ENCODE measurements at regions not wholly inside any gene's neighbourhood (a gene's known extent, or its start where the extent isn't known, plus 50 kb on each side); places are given as distances from the start of the nearest gene placed in this dataset.

GRCh38 chr1:224061436-224061835 lies 52.5 kb upstream of the FBXO28 start:
- TF ChIP-seq, protein P1, sequence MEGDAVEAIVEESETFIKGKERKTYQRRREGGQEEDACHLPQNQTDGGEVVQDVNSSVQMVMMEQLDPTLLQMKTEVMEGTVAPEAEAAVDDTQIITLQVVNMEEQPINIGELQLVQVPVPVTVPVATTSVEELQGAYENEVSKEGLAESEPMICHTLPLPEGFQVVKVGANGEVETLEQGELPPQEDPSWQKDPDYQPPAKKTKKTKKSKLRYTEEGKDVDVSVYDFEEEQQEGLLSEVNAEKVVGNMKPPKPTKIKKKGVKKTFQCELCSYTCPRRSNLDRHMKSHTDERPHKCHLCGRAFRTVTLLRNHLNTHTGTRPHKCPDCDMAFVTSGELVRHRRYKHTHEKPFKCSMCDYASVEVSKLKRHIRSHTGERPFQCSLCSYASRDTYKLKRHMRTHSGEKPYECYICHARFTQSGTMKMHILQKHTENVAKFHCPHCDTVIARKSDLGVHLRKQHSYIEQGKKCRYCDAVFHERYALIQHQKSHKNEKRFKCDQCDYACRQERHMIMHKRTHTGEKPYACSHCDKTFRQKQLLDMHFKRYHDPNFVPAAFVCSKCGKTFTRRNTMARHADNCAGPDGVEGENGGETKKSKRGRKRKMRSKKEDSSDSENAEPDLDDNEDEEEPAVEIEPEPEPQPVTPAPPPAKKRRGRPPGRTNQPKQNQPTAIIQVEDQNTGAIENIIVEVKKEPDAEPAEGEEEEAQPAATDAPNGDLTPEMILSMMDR (conservative IDR thresholded peaks at IDR 0.05; ENCODE audit: low read depth, low read length) = no peak
- DNase-seq (ENCODE audit: low read depth) = no peak
- H3K4me3 ChIP-seq (ENCODE audit: low read length) = no peak overlapping the region

GRCh38 chr1:224059897-224060427 lies 53.9 kb upstream of the FBXO28 start:
- TF ChIP-seq, protein P1 (conservative IDR thresholded peaks at IDR 0.05; ENCODE audit: low read depth, low read length) = no peak
- DNase-seq (ENCODE audit: low read depth) = no peak
- H3K4me3 ChIP-seq (ENCODE audit: low read length) = no peak overlapping the region

GRCh38 chr1:224058303-224058702 lies 55.6 kb upstream of the FBXO28 start:
- H3K4me3 ChIP-seq (ENCODE audit: low read length) = no peak overlapping the region

DNA sequence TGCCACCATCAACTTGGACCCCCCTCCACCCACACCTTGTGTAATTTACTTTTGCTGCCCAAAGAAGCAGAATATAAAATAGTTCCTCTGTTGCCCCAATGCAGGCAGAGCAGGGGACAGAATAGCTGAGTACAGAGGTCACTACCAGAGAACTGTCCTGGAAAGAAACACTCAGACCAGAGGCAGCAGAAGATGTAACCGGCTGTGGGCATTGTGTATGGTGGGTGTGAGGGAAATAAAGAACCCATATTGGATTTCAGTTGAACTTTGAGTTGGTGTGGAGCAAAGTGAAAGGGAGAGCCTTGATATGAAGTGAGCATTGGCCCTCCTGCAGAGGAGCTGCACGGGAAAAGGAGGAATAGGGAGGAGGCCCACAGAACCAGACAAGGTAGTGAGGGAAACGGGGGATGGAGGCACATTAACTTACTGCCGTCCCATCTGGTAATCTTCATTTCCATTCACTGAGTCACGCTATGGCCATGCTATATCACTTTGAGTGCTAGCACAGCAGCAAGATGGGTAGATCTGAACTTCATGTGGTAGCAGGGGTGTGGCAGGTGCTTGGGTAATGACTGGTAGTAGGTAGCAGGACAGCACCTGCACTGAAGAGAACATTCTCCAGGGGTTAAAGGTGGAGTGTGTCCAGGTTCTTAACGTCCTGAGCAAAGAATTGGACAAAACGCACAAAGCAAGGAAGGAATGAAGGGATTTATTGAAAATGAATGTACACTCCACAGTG lies 56.3 kb upstream of the FBXO28 start:
- DNase-seq (ENCODE audit: low read depth) = no peak
- TF ChIP-seq, protein P1 (conservative IDR thresholded peaks at IDR 0.05; ENCODE audit: low read depth, low read length) = no peak
- no peak overlapping the region for H3K4me3 ChIP-seq (ENCODE audit: low read length)

More at GRCh38 chr1:224058303-224058702, 55.6 kb upstream of the FBXO28 start:
- DNase-seq (ENCODE audit: low read depth) = no peak
- TF ChIP-seq, protein P1 (conservative IDR thresholded peaks at IDR 0.05; ENCODE audit: low read depth, low read length) = no peak

- TF ChIP-seq, protein P1 (conservative IDR thresholded peaks at IDR 0.05; ENCODE audit: low read depth, low read length) = no peak
- no peak overlapping the region for H3K4me3 ChIP-seq (ENCODE audit: low read length)
- no peak for DNase-seq (ENCODE audit: low read depth)
These were observed 59.3 kb upstream of the FBXO28 start for GRCh38 chr1:224054611-224055010.

DNA sequence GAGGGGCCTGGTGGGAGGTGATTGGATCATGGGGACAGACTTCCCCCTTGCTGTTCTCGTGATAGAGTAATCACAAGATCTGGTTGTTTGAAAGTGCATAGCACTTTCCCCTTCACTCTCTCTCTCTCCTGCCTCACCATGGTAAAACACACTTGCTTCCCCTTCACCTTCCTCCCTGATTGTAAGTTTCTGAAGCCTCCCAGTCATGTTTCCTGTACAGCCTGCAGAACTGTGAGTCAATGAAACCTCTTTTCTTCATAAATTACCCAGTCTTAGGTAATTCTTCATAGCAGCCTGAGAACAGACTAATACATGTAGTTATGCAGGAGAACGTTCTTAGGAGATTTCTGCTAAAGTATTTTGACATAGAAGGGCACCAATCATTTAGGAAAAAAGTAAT lies 59.9 kb upstream of the FBXO28 start:
- no peak overlapping the region for H3K4me3 ChIP-seq (ENCODE audit: low read length)
- TF ChIP-seq, protein P1 (conservative IDR thresholded peaks at IDR 0.05; ENCODE audit: low read depth, low read length) = no peak
- DNase-seq (ENCODE audit: low read depth) = no peak

DNA sequence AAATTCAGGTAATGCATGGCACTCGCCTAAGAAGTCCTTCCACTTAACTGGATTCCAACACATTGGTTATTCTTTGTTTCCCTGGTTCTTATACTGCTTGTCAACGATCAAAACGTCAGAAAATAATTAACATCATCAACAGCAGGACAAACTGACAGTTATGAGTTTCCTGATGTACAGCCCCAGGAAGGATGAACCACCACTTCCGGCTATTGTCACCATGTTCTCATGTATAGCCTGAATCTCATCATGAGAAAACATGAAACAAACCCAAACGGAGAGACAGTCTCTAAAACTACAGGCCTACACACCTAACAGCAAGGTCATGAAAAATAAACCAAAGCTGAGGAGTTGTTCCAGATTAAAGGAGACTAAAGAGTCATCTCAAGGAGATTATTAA lies 60.5 kb upstream of the FBXO28 start:
- TF ChIP-seq, protein P1 (conservative IDR thresholded peaks at IDR 0.05; ENCODE audit: low read depth, low read length) = no peak
- DNase-seq (ENCODE audit: low read depth) = no peak
- H3K4me3 ChIP-seq (ENCODE audit: low read length) = no peak overlapping the region
